A549 (cell line): ENCODE measurements at regions not wholly inside any gene's neighbourhood (a gene's known extent, or its start where the extent isn't known, plus 50 kb on each side); places are given as distances from the start of the nearest gene placed in this dataset.

ENCODE experiments used
- ATAC-seq, 2 experiments: fragments of 200-7000 bp in 1 of 2; fragments of >200 bp in 1 of 2; cut with Nextera tagmentation in 1 of 2; cut with Tn5 transposase in 1 of 2; 3 replicates each; pipeline versions ENCODE4 v1.8.0 to v1.9.1; 2018 to 2020; ENCODE audit warnings: mild to moderate bottlenecking in 1 of 2, moderate library complexity in 1 of 2
- CTCF ChIA-PET: fragments of 300-600 bp; sonication (Branson Sonifier 250); formaldehyde crosslinking; extraction: SDS; loops from one replicate; lab custom pipeline; 2021; ENCODE audit warnings: antibody characterized with exemption, inconsistent platforms; lab: Yijun Ruan, JAX
- POLR2A ChIA-PET: fragments of 350-600 bp; formaldehyde crosslinking; extraction: SDS; loops from one replicate; lab custom pipeline; 2021; ENCODE audit warnings: antibody characterized with exemption, inconsistent platforms; lab: Yijun Ruan, JAX
- DNase-seq, 2 experiments: peaks; one replicate each; pipeline versions ENCODE4 v3.0.0 to v3.0.0-alpha.2; 2011 to 2016; ENCODE audit warnings: low read depth in 1 of 2, low spot score in 1 of 2
- FAIRE-seq: peaks from 2 replicates; lab custom pipeline; 2011; peaks lifted over from hg19 to GRCh38; lab: Jason Lieb, UNC
- H3K27ac ChIP-seq, 2 experiments: fragments of >200 bp; sonication (Bioruptor Twin); formaldehyde crosslinking; 3 replicates each; pipeline ENCODE4 v1.5.1; 2016 to 2017
- H3K4me1 ChIP-seq: fragments of >200 bp; sonication (Bioruptor Twin); formaldehyde crosslinking; 3 replicates; pipeline ENCODE4 v1.6.1; 2016
- H3K4me2 ChIP-seq: fragments of >200 bp; sonication (Bioruptor Twin); formaldehyde crosslinking; 3 replicates; pipeline ENCODE4 v1.6.1; 2016
- H3K4me3 ChIP-seq: fragments of >200 bp; sonication (Bioruptor Twin); formaldehyde crosslinking; 3 replicates; pipeline ENCODE4 v1.5.1; 2016
- H3K9me3 ChIP-seq: fragments of >200 bp; sonication (Bioruptor Twin); formaldehyde crosslinking; 3 replicates; pipeline ENCODE4 v1.6.1; 2016
- ATOH8 ChIP-seq: fragments of 250-450 bp; sonication (Bioruptor Pico); IDR thresholded peaks from 2 replicates; pipeline ENCODE4 v1.5.0; 2020; ENCODE audit warnings: low read depth, mild to moderate bottlenecking, moderate library complexity
- CBX2 ChIP-seq: fragments of 200-600 bp; sonication (generic); IDR thresholded peaks from 2 replicates; pipeline ENCODE4 v1.6.1; 2016; ENCODE audit warnings: low read depth, mild to moderate bottlenecking, borderline replicate concordance
- CBX8 ChIP-seq: fragments of 200-600 bp; sonication (generic); IDR thresholded peaks from 2 replicates; pipeline ENCODE4 v1.6.1; 2016
- CTCF ChIP-seq: fragments of >200 bp; sonication (Bioruptor Twin); formaldehyde crosslinking; IDR thresholded peaks from 3 replicates; pipeline ENCODE4 v1.5.1; 2016
- EHMT2 ChIP-seq: fragments of 200-600 bp; sonication (generic); IDR thresholded peaks from 2 replicates; pipeline ENCODE4 v1.6.1; 2016; ENCODE audit warnings: antibody characterized with exemption, low read depth, mild to moderate bottlenecking, moderate library complexity
- EP300 ChIP-seq, 2 experiments: fragments of >200 bp; sonication (Bioruptor Twin); formaldehyde crosslinking; IDR thresholded peaks; 2 replicates in 1 of 2; 3 replicates in 1 of 2; pipeline ENCODE4 v1.6.1; 2016 to 2017
- FOSL2 ChIP-seq, 2 experiments: fragments of 450-650 bp in 1 of 2; fragments of >200 bp in 1 of 2; sonication (Bioruptor Twin) in 1 of 2; formaldehyde crosslinking; IDR thresholded peaks; 2 replicates each; pipeline versions ENCODE4 v1.5.0 to v1.6.1; 2016 to 2020; ENCODE audit warnings: mild to moderate bottlenecking in 1 of 2, moderate library complexity in 1 of 2
- GATA3 ChIP-seq: IDR thresholded peaks from 2 replicates; pipeline ENCODE4 v1.6.1; 2012; ENCODE audit warnings: borderline replicate concordance
- HES2 ChIP-seq: fragments of >200 bp; sonication (Bioruptor Twin); formaldehyde crosslinking; IDR thresholded peaks from 2 replicates; pipeline ENCODE4 v1.6.1; 2016
- HOXA7 ChIP-seq: fragments of 250-450 bp; sonication (Bioruptor Pico); IDR thresholded peaks from 2 replicates; pipeline ENCODE4 v1.5.0; 2020; ENCODE audit warnings: mild to moderate bottlenecking, moderate library complexity
- KDM1A ChIP-seq: fragments of 200-600 bp; sonication (generic); IDR thresholded peaks from 2 replicates; pipeline ENCODE4 v1.6.1; 2016; ENCODE audit warnings: low read depth, mild to moderate bottlenecking
- NFE2L2 ChIP-seq: fragments of 150-350 bp; conservative IDR thresholded peaks from 2 replicates; pipeline ENCODE4 v1.6.1; 2014; ENCODE audit warnings: low read length
- NPAS2 ChIP-seq: fragments of 250-450 bp; sonication (Bioruptor Pico); IDR thresholded peaks from 2 replicates; pipeline ENCODE4 v1.8.0; 2022; ENCODE audit warnings: mild to moderate bottlenecking, moderate library complexity, borderline replicate concordance
- PBX3 ChIP-seq: IDR thresholded peaks from 2 replicates; pipeline ENCODE4 v1.6.1; 2012
- POLR2A ChIP-seq: IDR thresholded peaks from 2 replicates; pipeline ENCODE4 v1.6.1; 2012; ENCODE audit warnings: mild to moderate bottlenecking, low read length
- RAD21 ChIP-seq, 2 experiments: fragments of >200 bp in 1 of 2; sonication (Bioruptor Twin) in 1 of 2; formaldehyde crosslinking in 1 of 2; IDR thresholded peaks in 1 of 2; conservative IDR thresholded peaks in 1 of 2; 2 replicates in 1 of 2; 3 replicates in 1 of 2; pipeline ENCODE4 v1.6.1; 2012 to 2018; ENCODE audit warnings: inconsistent platforms in 1 of 2
- RARB ChIP-seq: fragments of 250-450 bp; sonication (Bioruptor Pico); IDR thresholded peaks from 2 replicates; pipeline ENCODE4 v1.8.0; 2021; ENCODE audit warnings: mild to moderate bottlenecking, moderate library complexity
- REST ChIP-seq: fragments of 200-600 bp; sonication (generic); IDR thresholded peaks from 2 replicates; pipeline ENCODE4 v1.6.1; 2016; ENCODE audit warnings: antibody characterized with exemption, mild to moderate bottlenecking, moderate library complexity
- RFX5 ChIP-seq: fragments of 450-650 bp; IDR thresholded peaks from 2 replicates; pipeline ENCODE4 v1.7.1; 2014; ENCODE audit warnings: antibody characterized with exemption, mild to moderate bottlenecking, moderate library complexity
- SMC3 ChIP-seq: fragments of >200 bp; sonication (Bioruptor Twin); formaldehyde crosslinking; IDR thresholded peaks from 3 replicates; pipeline ENCODE4 v1.6.1; 2018; ENCODE audit warnings: inconsistent platforms
- USF2 ChIP-seq: fragments of 450-650 bp; IDR thresholded peaks from 2 replicates; pipeline ENCODE4 v1.6.1; 2014; ENCODE audit warnings: antibody characterized with exemption
- ZNF302 ChIP-seq: fragments of 250-450 bp; sonication (Bioruptor Pico); IDR thresholded peaks from 2 replicates; pipeline ENCODE4 v1.9.0; 2021; ENCODE audit warnings: inconsistent platforms, mild to moderate bottlenecking, moderate library complexity
- WGBS: methylation state at CpG from one replicate; pipeline ENCODE4 v1.1.6; 2017; ENCODE audit errors: missing lambda C conversion rate; 5-methylcytosine and 5-hydroxymethylcytosine counted together

GRCh38 chr18:11388755-11389680 is 220.4 kb upstream of the SLC35G4 start (continued):
- TF ChIP-seq FOSL2 (IDR thresholded peaks at IDR 0.05) (no peak), FOSL2 (CRISPR knock-in tag; IDR thresholded peaks at IDR 0.05) (no peak), POLR2A (no peak), NPAS2 (no peak), PBX3 (no peak)

GRCh38 chr18:11387880-11388279 is 221.5 kb upstream of the SLC35G4 start:
- Histone ChIP-seq H3K4me2 (no peak overlapping the region), H3K4me3 (no peak overlapping the region), H3K9me3 (no peaks in the 10 kb centered on the region), H3K4me1 (no peaks in the 10 kb centered on the region), H3K27ac (no peak overlapping the region)
- FAIRE-seq (no peak), DNase-seq (peak; percentile 35 to 73), ATAC-seq (peak; percentile 74 to 81)
- POLR2A ChIA-PET = interaction anchor here (0.5 kb wide), 1 partner anchor 125 kb away, joined by 5 read pairs; no protein-coding TSS in a partner anchor
- CTCF ChIA-PET = interaction anchor here (0.6 to 1.4 kb wide), 3 partner anchors 14 to 110 kb away, joined by 3 to 4 read pairs (median 4); no protein-coding TSS in a partner anchor
- 6% methylated on average over 4 of the region's 4 CpGs for WGBS
- TF ChIP-seq HES2 = no peak
- no peak for TF ChIP-seq HOXA7 (CRISPR knock-in tag)
- no peak for TF ChIP-seq POLR2A
- TF ChIP-seq ATOH8 = no peak
- TF ChIP-seq KDM1A = no peak
- TF ChIP-seq NFE2L2 = no peak
- no peak for TF ChIP-seq FOSL2 (IDR thresholded peaks at IDR 0.05)
- TF ChIP-seq FOSL2 (CRISPR knock-in tag; IDR thresholded peaks at IDR 0.05) = no peak
- no peak for TF ChIP-seq NPAS2
- TF ChIP-seq RFX5 = no peak
- no peak for TF ChIP-seq GATA3
- TF ChIP-seq EHMT2 = no peak
- TF ChIP-seq CBX2 = no peak
- TF ChIP-seq CBX8 = no peak
- TF ChIP-seq RAD21 (conservative IDR thresholded peaks at IDR 0.05 in 1 of 2, IDR thresholded peaks at IDR 0.05 in 1 of 2) = peak; percentile 31 to 39; a peak in 3 of 5 replicates
- TF ChIP-seq SMC3 = 0 out of 3 replicates have a peak, but pooled peaks have one; percentile 18

- no peak for ATAC-seq
- Histone ChIP-seq H3K4me3 (no peak overlapping the region), H3K27ac (no peak overlapping the region), H3K4me1 (no peaks in the 10 kb centered on the region), H3K9me3 (no peaks in the 10 kb centered on the region), H3K4me2 (no peak overlapping the region)
- 22% methylated on average over 1 of the region's 1 CpG for WGBS
- no peak for DNase-seq
- POLR2A ChIA-PET = no interaction called here
- FAIRE-seq = no peak
- CTCF ChIA-PET = no interaction called here
- TF ChIP-seq CTCF (no peak), EHMT2 (no peak), CBX8 (no peak), ZNF302 (CRISPR knock-in tag) (no peak), EP300 (IDR thresholded peaks at IDR 0.05) (no peak), REST (no peak), HES2 (no peak), USF2 (no peak), RAD21 (conservative IDR thresholded peaks at IDR 0.05 in 1 of 2, IDR thresholded peaks at IDR 0.05 in 1 of 2) (no peak), RARB (CRISPR knock-in tag) (no peak), PBX3 (no peak)
These were observed 226.0 kb upstream of the SLC35G4 start for GRCh38 chr18:11383381-11383780.
